NCI-H1417 treated with DMSO at 0.1 percent for 48 hours (cell line): ENCODE measurements at regions not wholly inside any gene's neighbourhood (a gene's known extent, or its start where the extent isn't known, plus 50 kb on each side); places are given as distances from the start of the nearest gene placed in this dataset.
"Not testable (repeated sequence)": the region's sequence is repeated elsewhere in the genome, so short reads cannot be mapped to it uniquely, and the experiment has no call there.

Source experiments
- DNase-seq: peaks from one replicate; lab custom pipeline; 2025; lab: John Stamatoyannopoulos, UW

DNA sequence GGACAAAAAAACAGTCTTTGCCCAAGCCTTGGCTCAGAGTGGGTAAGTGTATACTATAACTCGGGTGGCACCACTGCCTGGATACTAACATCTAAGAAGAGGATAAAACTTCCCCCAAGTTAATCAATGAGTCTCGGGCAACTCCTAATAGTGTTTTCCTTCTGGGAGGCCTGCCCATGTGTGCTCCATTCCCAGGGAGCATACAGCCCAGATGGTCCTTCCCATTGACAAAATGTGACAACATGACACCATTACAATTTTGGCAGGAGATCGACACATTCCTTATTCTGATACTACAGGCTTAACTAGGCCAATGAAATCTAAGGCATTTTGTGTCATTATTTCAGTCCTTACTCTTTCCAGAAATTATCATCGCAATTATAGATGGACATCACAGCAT is 52.7 kb upstream of the CRIM1 start:
- DNase-seq, result no peak

DNA sequence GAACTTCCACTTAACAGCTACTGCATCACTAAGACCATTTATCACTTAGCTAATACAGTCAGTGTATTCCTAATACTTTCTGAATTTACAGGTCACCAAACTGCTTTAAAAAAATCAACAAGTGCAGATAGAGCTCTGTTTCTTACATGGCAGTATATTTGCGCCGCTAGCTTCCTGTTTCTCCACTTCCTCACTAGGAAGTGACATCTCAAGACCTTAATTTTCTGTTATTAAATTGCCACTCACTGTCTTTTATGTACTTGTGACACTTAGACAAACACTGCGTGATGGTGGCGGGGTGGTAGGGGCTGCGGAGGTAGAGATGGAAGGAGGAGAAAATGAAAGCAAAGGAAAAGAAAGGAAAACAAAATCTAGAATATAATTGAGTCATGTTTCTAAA is 53.7 kb upstream of the CRIM1 start:
- no peak for DNase-seq

DNA sequence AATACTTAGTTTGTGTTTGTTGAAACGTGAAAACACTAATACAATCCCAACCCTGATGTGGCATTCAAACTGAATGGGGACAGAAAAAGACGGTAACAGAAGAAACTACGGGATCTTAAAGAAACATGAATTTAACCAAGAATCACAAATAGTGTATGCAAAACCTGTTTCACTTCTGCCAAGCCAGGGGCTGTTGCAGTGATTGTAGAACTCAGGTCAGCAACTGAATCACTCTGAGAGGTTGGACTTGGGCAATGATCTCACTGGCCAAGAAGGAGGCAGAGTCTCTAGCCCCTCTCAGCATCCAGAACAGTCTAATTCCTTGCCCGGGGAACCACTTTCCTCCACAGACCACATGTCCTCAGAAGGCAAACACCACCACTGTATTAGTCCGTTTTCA is 54.9 kb upstream of the CRIM1 start:
- DNase-seq, result no peak

DNA sequence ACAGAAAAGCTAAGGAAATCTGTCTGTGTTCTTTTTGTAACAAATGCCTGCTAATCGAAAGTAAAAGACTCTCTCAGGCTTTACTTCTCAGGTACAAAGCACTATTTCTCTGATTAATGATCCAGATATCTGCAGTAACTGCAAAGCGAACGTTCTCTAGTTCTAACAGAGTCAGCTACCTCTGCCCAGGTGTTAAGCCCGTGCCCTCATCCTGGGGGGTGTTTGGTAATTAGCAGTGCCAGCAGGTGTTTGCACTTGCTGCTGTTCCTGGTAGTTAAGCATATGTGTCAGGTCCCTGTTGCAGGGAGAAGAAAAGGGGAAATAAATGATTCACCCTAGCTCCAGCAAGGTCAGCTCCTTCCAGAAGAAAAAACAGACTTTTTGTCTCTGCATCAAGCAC is 58.8 kb upstream of the CRIM1 start:
- DNase-seq, result peak; percentile 8

DNA sequence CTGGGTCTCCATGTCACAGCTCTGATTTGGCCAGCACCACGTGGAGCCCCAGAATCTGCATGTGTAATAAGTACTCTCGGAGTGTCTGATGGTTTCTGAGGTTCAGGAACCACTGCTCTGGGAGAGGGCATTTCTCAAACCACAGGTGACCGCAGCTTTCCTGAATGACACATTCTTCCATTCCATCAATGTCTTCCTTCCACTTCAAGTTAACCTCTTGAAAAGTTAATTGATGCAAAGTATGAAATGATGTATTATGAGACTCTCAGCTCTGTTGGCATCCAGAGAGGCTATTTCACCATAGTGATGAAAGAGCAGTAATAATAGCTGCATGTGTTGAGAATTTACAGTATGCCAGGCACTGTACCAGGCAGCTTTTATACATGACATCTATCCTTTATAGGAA is 61.3 kb upstream of the CRIM1 start:
- DNase-seq, result no peak

DNA sequence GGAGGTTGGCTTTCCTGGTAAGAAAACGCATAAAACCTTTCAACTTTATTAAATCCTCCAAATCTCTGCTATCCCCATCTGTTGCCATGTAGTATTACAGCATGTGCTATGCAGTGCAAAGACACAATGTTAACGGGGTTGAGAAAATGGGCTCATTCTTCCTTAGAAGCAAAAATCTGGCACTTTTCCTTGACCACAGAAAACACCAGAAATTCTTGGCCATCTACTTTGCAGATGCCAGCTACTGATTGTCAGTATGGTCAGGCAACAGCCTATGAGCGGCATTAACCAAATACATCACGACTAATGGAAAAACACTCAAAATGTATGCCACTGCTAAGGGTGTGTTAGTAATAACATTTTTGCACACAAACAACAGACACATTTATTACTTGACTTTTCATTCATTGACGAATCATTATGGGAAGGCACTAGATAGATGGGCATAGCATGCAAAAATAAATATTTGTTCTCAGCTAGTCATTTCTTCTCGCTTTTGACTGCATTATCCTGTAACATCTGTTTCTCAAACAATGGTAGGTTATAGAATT is 65.2 kb upstream of the CRIM1 start:
- no peak for DNase-seq

DNA sequence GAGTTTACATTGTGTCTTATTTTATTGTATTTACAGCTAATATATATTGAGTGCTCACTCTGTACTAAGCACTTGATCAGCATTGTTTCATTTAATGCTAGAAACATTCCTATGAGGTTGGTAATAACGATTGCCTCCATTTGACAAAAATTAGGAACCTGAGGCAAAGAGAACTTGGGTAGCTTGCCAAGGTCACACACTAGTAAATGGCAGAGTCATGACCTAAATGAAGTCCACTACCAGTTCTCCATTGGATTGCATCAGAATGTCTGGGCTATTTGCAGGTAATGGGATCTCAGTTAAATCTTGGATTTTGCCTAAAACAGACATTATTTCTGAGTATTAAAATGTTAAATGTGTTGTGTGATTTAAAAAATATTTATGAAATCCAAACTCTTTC is 65.8 kb upstream of the CRIM1 start:
- no peak for DNase-seq

DNA sequence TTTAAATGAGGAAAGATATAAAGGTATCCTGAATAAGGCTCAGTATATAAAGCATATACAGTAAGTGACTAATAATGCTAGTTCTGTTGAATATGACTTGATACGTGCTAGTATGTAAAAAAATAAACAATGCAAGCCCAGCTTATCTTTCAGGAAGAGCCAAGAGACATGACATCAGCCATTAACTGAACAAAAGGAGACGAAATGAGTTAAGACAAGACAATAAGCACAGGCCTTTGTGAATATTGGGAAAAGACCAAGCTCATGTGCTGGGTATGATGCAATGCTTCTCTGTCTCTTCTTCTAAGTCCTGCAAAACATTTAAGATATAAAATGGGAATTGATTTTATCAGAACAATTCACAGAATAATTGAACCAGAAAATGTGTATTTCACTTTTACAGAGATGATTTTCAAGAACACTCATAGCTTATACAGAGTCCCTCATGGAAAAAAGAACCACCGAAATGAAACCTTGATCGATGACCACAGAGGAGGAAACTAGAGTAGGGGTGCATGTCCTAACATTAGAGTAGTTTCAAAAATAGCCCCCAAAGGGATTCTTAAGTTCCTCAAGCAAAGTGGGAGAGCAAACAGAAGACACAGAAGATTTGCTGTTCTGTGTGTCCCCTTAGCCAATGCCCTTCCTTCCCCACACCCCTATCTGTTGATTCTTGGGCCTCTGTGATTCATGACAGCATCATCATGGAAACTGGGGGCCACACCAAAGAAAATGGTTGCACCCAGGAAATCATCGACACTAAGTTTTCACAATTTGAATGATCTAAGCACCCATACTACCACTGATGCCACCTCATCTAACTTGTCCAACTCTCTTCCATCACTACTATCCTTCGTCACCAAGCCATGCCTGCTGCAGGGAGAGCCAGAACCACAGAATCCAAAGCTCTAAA is 68.0 kb upstream of the CRIM1 start:
- no peak for DNase-seq

DNA sequence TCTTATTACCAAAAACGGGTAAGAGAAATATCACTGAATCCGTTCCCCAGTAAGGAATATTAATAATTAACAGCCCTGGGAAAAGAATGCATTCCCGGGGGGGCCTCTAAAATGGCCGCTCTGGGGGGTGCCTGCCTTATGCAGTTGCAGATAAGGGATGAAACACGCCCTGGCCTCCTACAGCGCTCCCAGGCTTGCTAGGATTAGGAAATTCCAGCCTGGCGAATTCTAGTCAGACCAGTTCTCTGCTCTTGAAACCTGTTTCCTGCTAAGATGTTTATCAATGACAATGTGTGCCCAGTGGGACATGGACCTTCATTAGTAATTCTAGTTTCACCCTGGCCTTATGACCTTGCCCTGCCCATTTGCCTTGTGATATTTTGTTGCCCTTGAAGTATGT is 76.1 kb upstream of the CRIM1 start:
- DNase-seq, result not testable (repeated sequence)

DNA sequence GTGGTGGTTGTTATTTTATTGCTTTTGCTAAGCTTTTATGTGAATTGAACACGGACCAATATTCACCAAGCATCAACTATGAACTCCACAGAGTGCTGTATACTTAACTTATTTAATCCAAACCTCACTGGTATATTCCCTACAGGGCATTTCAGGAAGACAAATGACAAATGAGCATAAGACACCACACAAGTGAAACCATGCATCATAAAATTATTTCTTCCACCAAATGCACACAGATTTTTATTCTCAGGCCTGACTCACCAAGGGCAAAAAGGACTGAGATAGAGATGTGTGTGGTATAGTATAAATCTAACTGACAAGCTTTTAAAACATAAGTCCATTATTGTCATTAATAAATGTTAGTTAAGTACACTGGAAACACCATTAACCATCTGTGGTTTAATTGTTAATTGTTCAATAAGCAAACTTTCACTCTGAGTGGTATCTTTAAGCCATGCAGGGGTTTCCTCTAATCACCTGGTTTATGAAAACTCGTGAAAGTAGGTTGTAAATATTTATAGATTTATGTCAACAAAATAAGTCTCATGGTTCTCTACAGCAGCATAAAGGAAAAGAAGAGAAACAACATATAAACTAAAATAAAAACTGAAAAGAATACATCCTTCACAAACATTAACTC is 77.6 kb upstream of the CRIM1 start:
- peak; percentile 70 for DNase-seq

DNA sequence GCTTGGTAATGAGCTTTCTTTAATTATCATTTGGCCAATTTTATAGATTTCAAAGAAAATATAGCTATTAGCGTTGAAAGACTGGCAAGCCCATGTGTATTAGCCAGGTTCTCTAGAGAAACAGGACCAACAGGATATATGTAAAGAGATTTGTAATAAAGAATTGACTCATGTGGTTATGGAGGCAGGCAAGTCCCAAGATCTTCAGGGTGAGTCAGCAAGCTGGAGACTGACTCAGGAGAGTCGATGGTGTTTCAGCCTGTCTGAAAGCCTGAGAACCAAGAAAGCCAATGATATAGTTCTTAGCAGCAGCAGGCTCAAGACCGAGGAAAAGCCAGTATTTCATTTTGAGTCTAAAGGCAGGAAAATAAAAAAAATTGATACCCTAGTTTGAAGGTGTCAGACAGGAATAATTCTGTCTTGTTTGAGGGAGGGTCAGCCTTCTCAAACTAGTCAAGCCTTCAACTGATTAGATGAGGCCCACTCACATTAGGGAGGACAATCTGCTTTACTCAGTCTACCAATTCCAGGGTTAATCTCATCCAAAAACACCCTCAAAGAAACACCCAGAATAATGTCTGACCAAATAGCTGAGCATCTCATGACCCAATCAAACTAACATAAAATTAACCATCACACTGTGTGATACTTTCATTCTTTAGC is 78.3 kb upstream of the CRIM1 start:
- no peak for DNase-seq

DNA sequence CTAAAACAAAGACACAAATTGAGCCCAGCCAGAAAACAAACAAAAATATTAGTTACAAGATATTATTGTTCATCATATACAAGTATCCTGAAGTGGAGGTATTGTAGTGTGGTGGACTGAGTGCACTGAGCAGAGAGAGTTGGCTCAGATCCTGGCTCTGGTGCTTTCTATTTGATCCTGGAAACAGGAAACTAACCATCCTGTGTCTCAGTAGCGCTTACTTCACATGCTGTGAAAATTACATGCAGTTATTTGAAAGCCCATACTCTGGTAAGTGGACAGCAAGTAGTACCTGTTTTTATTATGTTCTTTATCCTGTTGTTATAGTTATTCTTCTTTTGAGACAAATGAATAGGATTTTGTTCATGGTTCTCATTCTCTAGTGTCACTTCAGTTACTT is 84.3 kb upstream of the CRIM1 start:
- DNase-seq, result no peak

DNA sequence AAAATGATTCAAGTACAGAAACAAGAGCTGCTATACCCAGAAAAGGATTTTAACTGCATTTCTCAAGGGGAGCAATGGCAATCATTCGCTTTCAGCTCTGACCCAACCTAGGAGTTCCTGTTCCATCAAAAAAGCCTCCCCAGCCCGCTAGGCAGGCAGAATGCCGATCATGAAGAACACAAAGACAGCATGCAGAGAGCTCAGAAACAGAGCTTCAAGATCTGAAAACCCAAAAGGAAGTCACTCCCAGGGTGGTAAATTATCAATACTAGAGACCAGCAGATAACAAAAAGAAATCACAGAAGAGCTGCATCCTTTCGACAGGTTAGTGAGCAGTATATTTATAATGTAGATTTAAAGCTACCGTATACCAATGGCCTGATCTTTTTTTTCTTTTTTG is 84.8 kb upstream of the CRIM1 start:
- no peak for DNase-seq

DNA sequence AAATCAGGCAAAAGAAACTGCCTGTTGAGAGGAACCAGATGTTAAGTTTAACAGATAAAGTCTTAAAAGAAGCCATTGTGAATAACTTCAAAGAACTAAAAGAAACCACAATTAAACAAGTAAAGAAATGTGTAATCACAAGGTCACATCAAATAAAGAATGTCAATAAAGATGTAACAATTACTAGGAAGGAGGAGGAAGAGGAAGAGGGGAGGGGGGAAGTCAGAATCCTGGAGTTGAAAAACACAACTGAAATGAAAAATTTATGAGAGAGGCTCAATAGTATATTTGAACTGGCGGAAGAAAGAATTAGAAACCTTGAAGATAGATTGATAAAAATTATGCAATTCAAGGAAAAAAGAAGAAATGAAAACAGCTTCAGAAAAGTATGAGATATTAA is 88.4 kb upstream of the CRIM1 start:
- DNase-seq, result no peak

DNA sequence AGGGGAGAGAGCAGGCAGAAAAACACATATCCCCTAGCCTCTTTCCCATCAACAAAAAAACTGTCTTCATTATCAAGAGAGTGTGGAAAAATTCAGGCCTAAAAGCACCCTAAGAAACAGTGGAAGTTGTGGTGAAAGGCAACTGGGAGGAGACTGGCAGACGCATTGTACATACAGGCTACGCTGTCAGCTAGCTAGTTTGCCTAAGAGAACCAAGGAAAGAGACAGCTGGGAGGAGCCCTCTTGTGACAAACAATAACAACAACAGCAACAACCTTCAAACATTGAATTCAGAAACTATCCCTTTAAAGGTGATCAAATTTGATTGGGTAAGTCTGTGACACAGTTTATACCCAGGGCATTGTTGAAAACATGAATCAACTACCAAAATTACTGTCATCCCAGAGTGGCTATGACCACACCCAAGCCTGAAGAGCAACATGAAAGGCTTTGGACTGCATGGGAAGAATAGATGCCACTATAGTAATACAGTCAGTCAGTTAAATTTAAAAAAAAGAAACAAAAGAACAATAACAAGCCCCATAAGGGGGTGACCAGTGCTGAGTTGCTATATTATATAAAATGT is 88.9 kb upstream of the CRIM1 start:
- no peak for DNase-seq

DNA sequence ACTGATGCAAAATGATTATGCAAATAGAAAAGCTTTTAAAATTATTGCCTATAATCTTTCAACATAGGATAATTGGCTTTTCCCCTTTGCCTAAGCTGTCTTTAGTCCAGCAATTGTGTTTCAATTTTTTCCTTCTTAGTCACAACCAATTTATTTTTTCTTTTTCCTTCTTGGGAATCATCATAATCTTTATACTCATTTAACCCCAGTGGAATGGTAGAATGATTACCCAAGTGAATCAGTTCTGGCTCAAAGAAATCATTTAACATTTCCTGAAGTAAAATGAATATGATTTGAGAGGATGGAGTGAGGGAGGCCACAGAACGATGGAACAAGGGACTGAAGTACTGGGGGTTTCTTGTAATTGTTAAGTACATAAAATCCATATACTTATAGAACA is 93.0 kb upstream of the CRIM1 start:
- DNase-seq, result no peak

DNA sequence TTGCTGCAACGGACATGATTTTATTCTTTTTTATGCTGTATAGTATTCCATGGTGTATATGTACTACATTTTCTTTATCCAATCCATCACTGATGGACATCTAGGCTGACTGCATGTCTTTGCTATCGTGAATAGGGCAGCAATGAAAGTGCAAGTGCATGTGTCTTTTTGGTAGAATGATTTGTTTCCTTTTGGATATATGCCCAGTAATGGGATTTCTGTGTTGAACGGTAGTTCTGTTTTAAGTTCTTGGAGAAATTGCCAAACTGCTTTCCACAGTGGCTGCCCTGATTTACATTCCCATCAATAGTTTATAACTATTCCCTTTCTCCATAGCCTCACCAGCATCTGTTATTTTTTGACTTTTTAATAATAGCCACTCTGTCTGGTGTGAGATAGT is 99.7 kb upstream of the CRIM1 start:
- no peak for DNase-seq

DNA sequence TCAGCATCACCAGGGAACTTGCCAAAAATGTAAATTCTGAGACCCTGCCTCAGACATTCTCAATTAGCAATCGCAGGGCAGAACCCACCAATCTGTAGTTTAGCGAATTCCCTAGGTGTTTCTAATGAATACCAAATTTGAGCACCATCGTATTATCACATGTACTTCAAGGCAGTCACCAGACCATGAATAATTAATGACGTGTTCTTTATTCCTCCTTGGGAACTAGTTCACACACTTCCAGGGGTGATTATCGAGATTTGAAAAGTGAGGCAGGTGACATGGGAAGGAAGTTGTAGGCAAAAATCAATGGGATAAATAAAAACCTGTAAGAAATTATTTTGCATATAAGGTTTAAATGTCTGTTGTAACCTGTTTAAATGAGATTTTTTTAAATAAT is 102.5 kb upstream of the CRIM1 start:
- DNase-seq, result no peak

DNA sequence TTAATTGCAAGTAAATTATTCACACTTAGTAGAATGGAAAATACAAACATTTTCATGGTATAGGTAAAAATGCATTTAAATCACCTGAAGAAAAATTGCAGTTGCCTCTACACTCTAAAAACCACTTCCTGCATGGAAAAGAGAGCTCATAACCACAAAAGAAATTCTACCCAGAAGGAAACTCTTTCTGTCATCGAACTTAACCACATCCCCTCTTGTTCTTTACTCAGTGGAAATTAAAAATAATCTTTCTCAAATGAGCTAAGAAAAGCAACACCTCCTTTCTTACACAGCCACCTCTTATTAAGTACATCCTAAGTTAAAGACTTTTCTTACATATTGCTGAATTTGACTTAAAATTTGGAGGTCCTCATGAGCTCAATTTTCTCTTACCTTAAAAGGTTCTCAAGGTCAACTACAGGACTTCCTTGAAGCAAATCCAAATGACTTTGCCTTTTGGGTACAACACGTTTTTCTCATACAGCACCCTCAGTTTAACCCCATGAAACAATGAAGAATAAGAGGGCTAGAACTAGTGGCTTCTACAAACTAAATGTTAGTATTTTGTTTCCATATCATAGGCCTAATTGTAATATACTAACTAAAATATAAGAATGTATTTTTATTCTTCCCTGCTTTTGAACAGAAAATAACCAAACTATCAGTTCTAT is 109.1 kb upstream of the CRIM1 start:
- DNase-seq, result no peak

DNA sequence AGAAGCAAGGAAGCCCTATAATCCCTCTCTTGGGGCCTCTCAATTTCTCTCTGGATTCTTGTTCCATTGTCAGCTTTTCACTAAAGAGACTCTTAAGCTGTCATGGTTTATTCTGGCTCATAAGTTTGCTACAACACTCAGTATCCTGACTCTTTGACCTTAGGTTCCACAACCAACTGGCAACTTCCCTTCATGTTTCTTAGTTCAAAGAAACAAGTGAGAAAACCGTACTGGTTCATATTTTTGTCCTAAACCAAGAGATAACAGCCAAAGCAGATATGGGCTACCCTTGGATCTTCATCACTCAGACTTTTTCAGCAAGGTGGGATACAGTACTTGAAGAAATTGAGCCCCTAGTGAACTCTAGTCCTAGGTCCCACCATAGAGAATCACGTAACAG is 109.9 kb upstream of the CRIM1 start:
- DNase-seq, result no peak

DNA sequence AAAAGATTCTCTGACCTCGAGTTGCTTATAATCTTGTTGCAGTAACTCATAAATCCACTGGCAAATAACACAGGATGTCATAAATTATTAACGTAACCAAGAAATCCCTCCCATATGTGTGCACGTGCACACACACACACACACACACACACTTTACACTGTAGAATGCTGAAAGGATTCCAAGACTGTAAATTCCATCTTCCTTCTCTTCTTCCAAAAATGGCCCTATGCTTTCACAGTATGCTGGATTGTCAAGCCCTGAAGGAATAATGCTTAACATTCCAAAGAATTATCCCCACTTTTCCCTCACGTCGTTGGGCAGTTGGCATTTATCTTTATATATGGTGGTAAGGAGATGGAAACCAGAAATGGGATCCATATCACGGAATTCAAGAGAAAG is 117.5 kb upstream of the CRIM1 start:
- DNase-seq, result no peak

DNA sequence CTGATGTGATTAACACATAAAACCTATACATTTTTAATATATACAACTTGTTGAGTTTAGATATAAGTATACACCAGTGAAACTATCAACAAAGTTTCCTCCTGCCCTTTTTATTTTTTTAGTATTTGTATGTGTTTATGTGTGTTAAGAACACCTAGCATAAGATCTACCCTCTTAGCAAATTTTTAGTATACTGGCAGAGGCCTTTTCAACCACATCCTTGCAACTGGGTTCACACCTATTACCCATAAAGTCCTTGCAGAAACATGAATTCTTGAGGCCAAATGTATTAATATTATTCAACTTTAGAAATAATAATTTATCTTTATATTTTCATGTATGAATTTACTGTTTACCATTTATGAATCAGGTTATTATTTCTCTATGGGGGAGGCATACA is 119.7 kb upstream of the CRIM1 start:
- no peak for DNase-seq
